ENCODE measurements at regions not wholly inside any gene's neighbourhood (a gene's known extent, or its start where the extent isn't known, plus 50 kb on each side); places are given as distances from the start of the nearest gene placed in this dataset.

GRCh38 chr11:91147885-91148284, 925.0 kb upstream of the CHORDC1 start:
- no peak for DNase-seq (ENCODE audit: low spot score)
- no peak overlapping the region for H2AK5ac ChIP-seq (ENCODE audit: low read depth, low read length)
- H2AFZ ChIP-seq (ENCODE audit: low read length): no peak overlapping the region
- H3K27me3 ChIP-seq (ENCODE audit: control insufficient read depth in 3 of 3, insufficient read depth in 3 of 3, low read depth in 1 of 3, low read length in 3 of 3): no peaks in the 10 kb centered on the region
- H3K18ac ChIP-seq (ENCODE audit: low read length): no peak overlapping the region
- H3K23ac ChIP-seq (ENCODE audit: low read depth, low read length, poor library complexity): no peak overlapping the region
- no peaks in the 10 kb centered on the region for H3K4me1 ChIP-seq (ENCODE audit: control insufficient read depth in 2 of 2, insufficient read depth in 1 of 2, low read depth in 1 of 2, low read length in 2 of 2)
- H2BK15ac ChIP-seq (ENCODE audit: low read length): no peak overlapping the region
- H3K4ac ChIP-seq (ENCODE audit: low read length): no peak overlapping the region
- peaks cover 0 to 3% of the 10 kb centered on the region in 2 donors for H3K9me3 ChIP-seq (replicated peaks in 1 of 2; ENCODE audit: control insufficient read depth in 2 of 2, insufficient read depth in 1 of 2, low read depth in 1 of 2, low read length in 2 of 2)
- H3K14ac ChIP-seq (ENCODE audit: low read length): no peak overlapping the region
- H3K4me2 ChIP-seq (ENCODE audit: insufficient read depth, low read length, poor library complexity, severe bottlenecking): no peak overlapping the region
- H2BK12ac ChIP-seq (ENCODE audit: low read length): no peak overlapping the region
- H3K36me3 ChIP-seq (replicated peaks in 1 of 2; ENCODE audit: control insufficient read depth in 2 of 2, insufficient read depth in 2 of 2, low read length in 2 of 2): no peaks in the 10 kb centered on the region
- H3K9ac ChIP-seq (ENCODE audit: low read depth, low read length, poor library complexity): no peak overlapping the region
- no peak overlapping the region for H2BK120ac ChIP-seq (ENCODE audit: low read depth, low read length)
- H3K4me3 ChIP-seq (ENCODE audit: low read length in 2 of 2): no peak overlapping the region
- H4K8ac ChIP-seq (ENCODE audit: low read depth, low read length): no peak overlapping the region
- no peak overlapping the region for H3K27ac ChIP-seq (replicated peaks; ENCODE audit: low read length)
- H2BK5ac ChIP-seq (ENCODE audit: low read length): no peak overlapping the region
- no peaks in the 10 kb centered on the region for H3K79me1 ChIP-seq (ENCODE audit: low read depth, low read length)
- no peak overlapping the region for H4K91ac ChIP-seq (ENCODE audit: low read depth, low read length, poor library complexity)
- no CpG with 5 or more reads among the region's 2 CpGs for WGBS, 2 donors (ENCODE audit: extremely low coverage in 2 of 2, insufficient read length in 2 of 2, insufficient replicate concordance in 1 of 2)

DNA sequence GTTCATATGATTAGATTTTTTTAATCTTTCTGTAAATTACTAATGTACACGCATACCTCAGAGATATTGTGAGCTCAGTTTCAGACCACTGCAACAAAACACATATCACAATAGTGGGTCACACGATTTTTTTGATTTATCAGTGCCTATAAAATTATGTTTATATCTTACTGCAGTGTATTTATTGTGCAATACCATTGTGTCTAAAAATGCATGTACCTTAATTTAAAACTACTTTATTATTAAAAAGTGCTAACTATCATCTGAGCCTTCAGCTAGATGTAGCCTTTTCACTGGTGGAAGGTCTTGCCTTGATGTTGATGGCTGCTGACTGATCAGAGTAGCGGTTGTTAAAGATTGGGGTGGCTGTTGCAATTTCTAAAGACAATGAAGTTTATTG, 918.8 kb upstream of the CHORDC1 start:
- WGBS, 2 donors (ENCODE audit: extremely low coverage in 2 of 2, insufficient read length in 2 of 2, insufficient replicate concordance in 1 of 2): no CpG with 5 or more reads among the region's 3 CpGs

DNA sequence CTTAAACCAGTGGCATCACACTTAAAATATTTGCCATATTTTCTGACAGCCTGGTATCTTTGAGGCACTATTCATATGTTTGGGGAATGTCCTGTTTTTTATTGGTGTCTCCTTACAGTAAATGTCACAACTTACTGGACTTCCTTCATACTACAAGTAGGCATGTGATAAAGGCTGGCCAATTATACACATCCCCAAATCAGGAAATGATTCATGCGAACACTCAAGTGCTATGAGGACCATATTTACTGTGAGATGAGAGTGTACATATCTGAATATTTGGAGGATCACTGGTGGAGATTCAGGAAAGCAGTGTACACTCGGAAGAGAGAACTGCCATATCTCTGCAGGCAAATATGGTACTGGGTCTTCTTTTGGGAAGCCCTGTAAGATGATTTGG, 913.8 kb upstream of the CHORDC1 start:
- Histone ChIP-seq H3K9ac (ENCODE audit: low read depth, low read length, poor library complexity) (no peak overlapping the region), H3K4ac (ENCODE audit: low read length) (no peak overlapping the region), H4K91ac (ENCODE audit: low read depth, low read length, poor library complexity) (no peak overlapping the region), H3K36me3 (replicated peaks in 1 of 2; ENCODE audit: control insufficient read depth in 2 of 2, insufficient read depth in 2 of 2, low read length in 2 of 2) (no peaks in the 10 kb centered on the region), H3K23ac (ENCODE audit: low read depth, low read length, poor library complexity) (no peak overlapping the region), H3K27ac (replicated peaks; ENCODE audit: low read length) (no peak overlapping the region), H2BK120ac (ENCODE audit: low read depth, low read length) (no peak overlapping the region), H3K4me1 (ENCODE audit: control insufficient read depth in 2 of 2, insufficient read depth in 1 of 2, low read depth in 1 of 2, low read length in 2 of 2) (no peaks in the 10 kb centered on the region), H2BK12ac (ENCODE audit: low read length) (no peak overlapping the region), H2AK5ac (ENCODE audit: low read depth, low read length) (no peak overlapping the region), H3K4me3 (ENCODE audit: low read length in 2 of 2) (no peak overlapping the region), H2AFZ (ENCODE audit: low read length) (no peak overlapping the region), H2BK15ac (ENCODE audit: low read length) (no peak overlapping the region), H2BK5ac (ENCODE audit: low read length) (no peak overlapping the region), H4K8ac (ENCODE audit: low read depth, low read length) (no peak overlapping the region), H3K9me3 (replicated peaks in 1 of 2; ENCODE audit: control insufficient read depth in 2 of 2, insufficient read depth in 1 of 2, low read depth in 1 of 2, low read length in 2 of 2) (no peaks in the 10 kb centered on the region), H3K27me3 (ENCODE audit: control insufficient read depth in 3 of 3, insufficient read depth in 3 of 3, low read depth in 1 of 3, low read length in 3 of 3) (no peaks in the 10 kb centered on the region), H3K79me1 (ENCODE audit: low read depth, low read length) (no peaks in the 10 kb centered on the region), H3K14ac (ENCODE audit: low read length) (no peak overlapping the region), H3K18ac (ENCODE audit: low read length) (no peak overlapping the region), H3K4me2 (ENCODE audit: insufficient read depth, low read length, poor library complexity, severe bottlenecking) (no peak overlapping the region)
- no CpG with 5 or more reads among the region's 2 CpGs for WGBS, 2 donors (ENCODE audit: extremely low coverage in 2 of 2, insufficient read length in 2 of 2, insufficient replicate concordance in 1 of 2)
- DNase-seq (ENCODE audit: low spot score): no peak

More for the DNA sequence above, 918.8 kb upstream of the CHORDC1 start:
- Histone ChIP-seq H2AFZ (ENCODE audit: low read length) (no peak overlapping the region), H3K79me1 (ENCODE audit: low read depth, low read length) (no peaks in the 10 kb centered on the region), H3K27ac (replicated peaks; ENCODE audit: low read length) (no peak overlapping the region), H2BK5ac (ENCODE audit: low read length) (no peak overlapping the region), H3K27me3 (ENCODE audit: control insufficient read depth in 3 of 3, insufficient read depth in 3 of 3, low read depth in 1 of 3, low read length in 3 of 3) (no peaks in the 10 kb centered on the region), H3K4me1 (ENCODE audit: control insufficient read depth in 2 of 2, insufficient read depth in 1 of 2, low read depth in 1 of 2, low read length in 2 of 2) (no peaks in the 10 kb centered on the region), H4K8ac (ENCODE audit: low read depth, low read length) (no peak overlapping the region), H3K4me3 (ENCODE audit: low read length in 2 of 2) (no peak overlapping the region), H2AK5ac (ENCODE audit: low read depth, low read length) (no peak overlapping the region), H3K14ac (ENCODE audit: low read length) (no peak overlapping the region), H3K18ac (ENCODE audit: low read length) (no peak overlapping the region), H2BK12ac (ENCODE audit: low read length) (no peak overlapping the region), H3K4ac (ENCODE audit: low read length) (no peak overlapping the region), H2BK120ac (ENCODE audit: low read depth, low read length) (no peak overlapping the region), H3K9ac (ENCODE audit: low read depth, low read length, poor library complexity) (no peak overlapping the region), H4K91ac (ENCODE audit: low read depth, low read length, poor library complexity) (no peak overlapping the region), H3K4me2 (ENCODE audit: insufficient read depth, low read length, poor library complexity, severe bottlenecking) (no peak overlapping the region), H3K9me3 (replicated peaks in 1 of 2; ENCODE audit: control insufficient read depth in 2 of 2, insufficient read depth in 1 of 2, low read depth in 1 of 2, low read length in 2 of 2) (no peaks in the 10 kb centered on the region), H3K23ac (ENCODE audit: low read depth, low read length, poor library complexity) (no peak overlapping the region), H2BK15ac (ENCODE audit: low read length) (no peak overlapping the region), H3K36me3 (replicated peaks in 1 of 2; ENCODE audit: control insufficient read depth in 2 of 2, insufficient read depth in 2 of 2, low read length in 2 of 2) (no peaks in the 10 kb centered on the region)
- no peak for DNase-seq (ENCODE audit: low spot score)

GRCh38 chr11:91133361-91133760, 910.5 kb upstream of the CHORDC1 start:
- no peak overlapping the region for H3K9ac ChIP-seq (ENCODE audit: low read depth, low read length, poor library complexity)
- no peak overlapping the region for H3K18ac ChIP-seq (ENCODE audit: low read length)
- no peaks in the 10 kb centered on the region for H3K36me3 ChIP-seq (replicated peaks in 1 of 2; ENCODE audit: control insufficient read depth in 2 of 2, insufficient read depth in 2 of 2, low read length in 2 of 2)
- no peak overlapping the region for H4K8ac ChIP-seq (ENCODE audit: low read depth, low read length)
- no peak overlapping the region for H2BK5ac ChIP-seq (ENCODE audit: low read length)
- no peak overlapping the region for H2BK12ac ChIP-seq (ENCODE audit: low read length)
- H3K79me1 ChIP-seq (ENCODE audit: low read depth, low read length): no peaks in the 10 kb centered on the region
- H3K27ac ChIP-seq (replicated peaks; ENCODE audit: low read length): no peak overlapping the region
- no peak overlapping the region for H3K4me3 ChIP-seq (ENCODE audit: low read length in 2 of 2)
- H3K23ac ChIP-seq (ENCODE audit: low read depth, low read length, poor library complexity): no peak overlapping the region
- H4K91ac ChIP-seq (ENCODE audit: low read depth, low read length, poor library complexity): no peak overlapping the region
- no peak overlapping the region for H2BK15ac ChIP-seq (ENCODE audit: low read length)
- no peak overlapping the region for H2BK120ac ChIP-seq (ENCODE audit: low read depth, low read length)
- H2AK5ac ChIP-seq (ENCODE audit: low read depth, low read length): no peak overlapping the region
- no peak overlapping the region for H3K14ac ChIP-seq (ENCODE audit: low read length)
- no peak overlapping the region for H2AFZ ChIP-seq (ENCODE audit: low read length)
- H3K4ac ChIP-seq (ENCODE audit: low read length): no peak overlapping the region
- H3K27me3 ChIP-seq (ENCODE audit: control insufficient read depth in 3 of 3, insufficient read depth in 3 of 3, low read depth in 1 of 3, low read length in 3 of 3): no peaks in the 10 kb centered on the region
- no peak overlapping the region for H3K4me2 ChIP-seq (ENCODE audit: insufficient read depth, low read length, poor library complexity, severe bottlenecking)
- DNase-seq (ENCODE audit: low spot score): no peak
- H3K4me1 ChIP-seq (ENCODE audit: control insufficient read depth in 2 of 2, insufficient read depth in 1 of 2, low read depth in 1 of 2, low read length in 2 of 2): no peaks in the 10 kb centered on the region
- H3K9me3 ChIP-seq (replicated peaks in 1 of 2; ENCODE audit: control insufficient read depth in 2 of 2, insufficient read depth in 1 of 2, low read depth in 1 of 2, low read length in 2 of 2): no peaks in the 10 kb centered on the region
